CD4-positive, alpha-beta T cell treated with Interleukin-4 for 4 hours (primary cell): ENCODE measurements at regions not wholly inside any gene's neighbourhood (a gene's known extent, or its start where the extent isn't known, plus 50 kb on each side); places are given as distances from the start of the nearest gene placed in this dataset.

Source experiments
- DNase-seq: peaks from one replicate; pipeline ENCODE4 v3.0.0-alpha.2; 2020

DNA sequence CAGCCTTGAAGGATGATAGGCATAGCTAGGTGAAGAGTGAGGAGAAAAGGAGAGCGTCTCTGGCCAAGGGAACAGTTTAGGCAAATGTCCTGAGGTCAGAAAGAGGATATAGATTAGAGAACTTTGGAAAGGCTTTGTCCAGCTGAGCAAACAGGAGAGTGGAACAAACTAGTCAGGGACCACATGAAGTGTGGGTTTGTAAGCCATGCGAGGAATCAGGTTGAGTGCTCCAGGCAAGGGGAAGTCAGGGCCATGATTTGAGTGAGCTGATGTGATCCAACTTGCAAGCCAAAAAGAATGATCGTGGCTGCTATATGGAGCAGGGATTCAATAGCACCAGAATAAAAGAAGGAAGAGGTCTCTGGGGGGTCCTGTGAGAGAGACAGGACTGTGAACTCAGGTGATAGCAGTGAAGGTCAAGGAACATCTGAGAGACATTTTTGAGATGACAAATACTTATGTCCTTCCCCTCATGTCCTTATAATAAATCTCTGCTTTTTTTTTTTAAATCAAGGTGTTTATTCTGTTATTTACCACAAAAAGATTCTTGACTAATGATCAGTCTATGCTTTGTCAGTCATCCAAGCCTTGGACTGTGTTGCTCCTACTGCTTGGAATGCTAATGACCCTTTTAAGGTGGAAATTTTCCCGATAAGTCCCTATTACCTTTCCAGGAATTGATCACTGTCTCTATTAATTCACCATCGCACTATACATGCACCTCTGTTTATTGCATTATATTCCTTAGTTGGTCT, 472.6 kb downstream of the TXNL1 start:
- DNase-seq: no peak

DNA sequence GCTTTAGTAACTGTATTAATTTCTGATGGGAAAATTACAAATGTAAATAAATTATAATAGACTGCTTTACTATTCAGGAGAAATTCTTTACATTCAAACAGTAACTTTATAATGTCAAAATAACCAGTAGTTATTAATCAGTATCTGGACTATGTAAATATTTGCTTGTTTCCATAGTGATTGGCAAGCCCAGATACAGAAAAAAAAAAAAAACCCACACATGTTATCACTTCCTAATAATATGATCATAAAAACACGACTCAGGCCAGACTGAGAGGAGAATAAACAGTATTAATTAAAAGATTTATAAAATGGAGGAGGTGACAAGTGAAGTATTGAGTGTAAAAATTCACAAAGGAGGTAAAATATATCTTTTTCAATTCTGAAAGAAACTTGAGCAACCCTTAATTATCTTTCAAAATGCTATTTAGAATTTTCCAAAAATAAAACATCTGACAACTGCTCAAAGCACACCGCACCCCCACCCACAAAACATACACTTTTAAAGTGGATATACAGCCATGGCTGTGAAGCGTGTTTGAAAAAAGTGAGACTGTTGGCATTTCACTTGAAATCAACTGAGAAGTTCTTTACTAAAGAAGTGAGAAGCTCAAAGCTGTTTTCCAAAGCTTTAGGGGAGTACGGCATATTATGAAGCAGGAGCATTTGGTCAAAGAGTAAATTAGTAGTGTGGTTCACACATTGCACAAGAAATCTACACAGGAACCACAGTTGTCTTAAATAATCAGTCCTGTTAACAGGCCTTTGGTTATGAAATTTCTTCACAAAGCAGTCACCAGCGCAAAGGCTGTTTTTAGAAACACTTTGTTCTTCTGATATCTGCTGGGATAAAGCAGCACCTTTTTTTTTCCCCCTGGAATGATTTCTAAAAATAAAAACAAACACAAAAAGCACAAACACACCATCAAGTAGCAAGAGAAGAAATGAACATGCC, 475.8 kb downstream of the TXNL1 start:
- DNase-seq: no peak

DNA sequence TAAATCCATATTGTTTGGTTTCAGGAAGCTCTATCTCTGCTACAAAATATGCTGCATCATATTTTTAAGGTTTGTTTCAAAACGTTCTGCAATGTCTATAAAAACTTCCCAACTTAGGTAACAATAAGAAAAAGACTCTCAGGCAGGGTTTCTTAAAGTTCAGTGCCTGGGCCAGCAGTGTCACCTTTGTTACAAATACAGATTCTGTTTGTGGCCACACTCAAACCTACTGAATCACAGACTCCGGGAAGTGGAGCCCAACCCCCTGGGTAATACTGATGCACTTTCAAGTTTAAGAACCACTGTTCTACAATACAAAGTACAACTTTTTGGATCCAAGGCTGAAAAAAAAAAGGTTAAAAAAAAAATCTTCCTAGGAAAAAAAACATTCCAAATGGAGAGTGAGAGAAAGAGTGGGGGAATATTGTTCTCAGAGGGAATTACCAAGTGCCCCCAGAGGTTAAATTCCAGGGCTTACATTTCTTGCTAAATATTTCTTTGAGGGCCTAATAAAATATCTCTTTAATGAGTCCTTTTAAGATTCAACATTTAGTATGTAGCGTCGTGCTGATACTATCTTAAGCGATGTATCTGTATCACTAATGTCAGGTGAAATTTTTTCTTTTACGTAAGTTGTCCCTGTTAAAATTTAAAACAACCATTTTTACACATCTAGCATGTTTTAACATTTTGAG, 476.7 kb downstream of the TXNL1 start:
- no peak for DNase-seq

DNA sequence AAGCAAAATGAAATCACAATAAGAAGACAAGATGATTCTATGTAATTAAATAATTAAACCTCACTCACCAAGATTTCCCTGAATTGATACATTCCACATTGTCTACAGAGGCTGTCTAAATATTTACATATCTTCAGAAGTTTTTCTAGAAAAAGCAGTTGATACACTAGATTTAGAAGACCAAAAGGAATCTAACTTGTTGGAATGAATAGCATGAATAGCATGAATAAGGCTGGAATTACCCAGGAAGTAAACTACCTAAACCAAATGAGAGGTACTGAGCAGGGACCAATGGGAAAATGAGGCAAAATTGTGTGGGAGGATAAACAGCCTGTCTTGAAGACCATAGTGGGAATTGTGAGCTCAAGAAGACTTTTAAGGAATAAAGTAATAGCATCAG, 479.7 kb downstream of the TXNL1 start:
- no peak for DNase-seq

DNA sequence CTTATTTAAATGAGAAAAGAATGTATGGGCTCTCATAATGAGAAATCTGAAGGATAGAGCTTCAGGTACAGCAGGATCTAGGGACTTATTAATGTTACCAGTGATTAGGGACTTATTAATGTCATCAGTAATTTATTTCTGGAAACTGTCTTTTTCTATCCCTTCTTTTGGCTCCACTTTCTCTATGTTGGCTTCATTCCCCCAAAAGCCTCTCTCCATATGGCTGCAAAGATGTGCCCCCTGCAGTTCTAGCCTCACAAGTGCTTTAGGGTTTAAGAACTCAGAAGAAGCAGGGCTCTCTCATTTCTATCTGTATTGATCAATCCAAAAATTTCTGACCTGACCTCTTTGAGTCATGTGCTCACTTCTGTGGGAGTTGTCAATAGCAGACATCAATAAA, 480.9 kb downstream of the TXNL1 start:
- DNase-seq: no peak

DNA sequence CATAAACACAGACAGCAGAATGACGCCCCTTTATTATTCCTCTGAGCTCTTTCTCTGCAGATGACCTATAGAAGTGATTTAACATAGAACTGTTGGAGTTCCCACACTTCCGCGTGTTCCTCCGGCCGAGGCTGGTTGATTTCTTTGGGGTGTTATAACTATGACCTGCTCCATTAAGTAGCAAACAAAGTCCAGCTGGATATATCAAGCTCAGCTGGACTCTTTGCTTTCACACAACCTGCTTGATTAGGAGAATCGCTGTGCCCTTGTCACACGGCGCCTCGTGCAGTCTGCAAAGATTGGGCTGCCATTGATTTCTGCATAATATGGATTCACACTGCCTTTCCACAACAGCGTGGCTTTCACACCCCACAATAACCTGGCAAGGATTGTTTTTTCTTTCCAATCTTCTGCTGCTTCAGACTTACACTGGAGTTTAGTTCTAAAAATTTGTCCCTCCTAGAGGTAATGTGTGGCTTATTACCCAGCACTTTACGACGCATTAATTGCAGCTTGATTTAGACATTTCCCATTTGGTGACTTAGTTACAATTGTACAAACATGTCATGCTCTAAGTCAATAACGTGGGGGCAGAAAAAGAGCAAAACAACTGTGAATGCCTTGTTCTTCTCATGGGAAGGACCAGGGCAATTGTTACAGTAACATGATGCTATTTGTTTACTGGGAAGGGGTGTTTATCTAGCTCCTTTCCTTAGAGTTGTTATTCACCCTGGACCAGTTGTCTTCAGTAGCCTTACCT, 485.7 kb downstream of the TXNL1 start:
- DNase-seq: no peak

DNA sequence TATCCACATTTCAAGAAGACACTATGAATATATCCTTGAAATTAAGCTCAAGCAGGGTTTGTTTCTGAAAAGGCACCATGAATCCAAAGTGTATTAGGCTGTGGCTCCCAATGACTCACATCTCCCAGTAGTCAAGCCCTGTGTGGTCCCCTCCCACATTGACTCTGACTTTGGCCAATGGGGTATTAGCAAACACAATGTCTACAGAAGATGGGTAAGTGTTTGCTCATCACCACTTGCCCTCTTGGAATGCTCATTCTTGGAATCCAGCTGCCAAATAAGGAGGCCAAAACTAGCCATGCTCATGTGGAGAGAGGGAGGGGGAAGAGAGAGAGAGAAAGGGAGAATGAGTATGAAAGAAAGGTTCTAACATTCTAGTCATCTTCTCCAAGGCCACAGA, 490.0 kb downstream of the TXNL1 start:
- DNase-seq: no peak

DNA sequence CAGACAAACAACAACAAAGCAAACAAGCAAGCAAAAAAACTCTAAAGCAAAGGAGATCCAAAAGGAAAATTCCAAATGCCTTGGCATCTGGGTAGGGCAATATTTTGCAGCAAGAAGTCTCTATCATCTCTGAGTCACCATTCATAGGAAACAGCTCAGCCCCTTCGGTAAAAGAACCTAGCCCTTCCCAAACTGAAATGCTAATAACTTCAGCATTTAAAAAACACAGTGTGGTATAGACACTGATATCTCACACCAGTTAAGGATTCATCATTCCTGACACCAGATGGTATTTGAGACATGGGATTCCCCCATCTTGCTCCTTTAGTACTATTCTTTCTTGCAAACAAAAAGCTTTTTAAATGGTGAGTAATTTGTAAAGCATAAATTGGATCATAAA, 491.8 kb downstream of the TXNL1 start:
- no peak for DNase-seq

DNA sequence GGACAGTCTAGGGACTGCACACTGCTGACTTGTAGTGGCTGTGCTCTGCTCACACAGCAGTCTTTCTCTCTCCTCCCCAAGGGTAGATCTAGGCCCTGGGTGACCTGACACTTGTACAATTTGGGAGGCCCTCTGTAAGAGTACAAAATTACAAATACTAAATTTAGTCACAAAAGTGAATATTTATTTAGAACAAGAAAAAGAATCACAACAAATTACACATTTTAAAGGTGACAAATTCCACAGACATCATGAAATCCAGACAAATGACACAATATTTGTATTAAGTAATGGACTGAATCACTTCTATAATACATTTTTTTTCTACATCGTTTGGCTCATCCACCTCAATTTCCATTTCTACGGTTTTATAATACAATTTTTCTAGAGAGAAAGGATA, 496.4 kb downstream of the TXNL1 start:
- no peak for DNase-seq

DNA sequence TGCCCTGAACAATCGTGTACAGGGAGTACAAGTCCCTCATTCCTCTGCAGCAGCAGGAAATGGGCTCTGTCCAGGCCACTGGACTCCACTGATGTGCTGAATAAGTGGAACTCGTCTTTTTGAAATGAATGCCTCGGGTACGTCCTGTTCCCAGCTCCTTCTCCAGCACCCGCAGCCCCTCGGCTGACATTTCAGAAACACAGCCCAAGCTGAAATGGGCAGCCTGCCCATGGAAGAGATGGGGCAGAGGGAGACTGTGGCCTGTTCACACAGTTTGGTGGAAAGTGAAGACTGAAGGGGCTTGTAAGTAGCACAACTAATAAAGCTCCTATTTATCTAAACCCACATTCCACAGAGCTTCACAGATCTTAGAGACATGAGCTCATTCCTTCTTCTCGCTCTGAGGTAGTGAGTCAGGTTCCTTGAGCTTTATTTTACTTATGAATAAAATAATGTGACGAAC, 498.6 kb downstream of the TXNL1 start:
- DNase-seq: no peak

DNA sequence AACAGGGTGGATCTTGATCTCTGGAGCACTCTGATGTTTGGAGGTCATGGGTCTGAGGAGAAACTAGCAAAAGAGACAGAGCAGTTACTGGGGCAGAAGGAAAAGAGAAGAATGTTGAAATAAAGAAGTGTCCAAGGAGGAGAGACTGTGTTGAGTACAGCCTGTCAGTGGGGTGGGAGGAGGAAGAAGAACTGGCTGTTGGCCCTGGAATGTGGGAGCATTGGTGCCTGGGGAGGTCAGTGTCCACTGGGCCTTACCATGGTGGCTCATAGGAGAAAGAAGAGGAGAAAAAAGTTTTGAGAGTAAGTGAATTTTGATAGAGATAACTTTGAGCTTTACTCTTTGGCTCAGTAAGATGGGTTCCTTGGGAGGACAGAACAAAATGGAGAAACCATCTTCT, 499.0 kb downstream of the TXNL1 start:
- DNase-seq: no peak

DNA sequence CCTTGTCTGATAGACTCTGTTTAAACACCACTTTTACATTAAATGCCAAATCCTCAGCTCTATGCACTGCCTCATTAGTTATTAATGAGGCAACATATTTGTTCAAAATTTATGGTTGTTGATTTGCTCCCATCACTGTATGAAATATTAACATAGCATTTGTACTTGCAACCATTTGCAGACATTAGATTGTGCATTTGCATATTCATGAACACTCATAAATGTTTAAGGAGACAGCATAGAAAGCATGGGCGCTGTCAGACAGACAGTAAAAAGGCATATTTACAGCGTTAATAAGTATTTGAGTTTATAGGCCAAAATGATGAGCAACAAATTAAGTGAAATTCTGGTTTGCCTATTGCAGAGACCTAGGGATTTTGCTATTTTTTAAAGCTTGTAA, 502.3 kb downstream of the TXNL1 start:
- no peak for DNase-seq

DNA sequence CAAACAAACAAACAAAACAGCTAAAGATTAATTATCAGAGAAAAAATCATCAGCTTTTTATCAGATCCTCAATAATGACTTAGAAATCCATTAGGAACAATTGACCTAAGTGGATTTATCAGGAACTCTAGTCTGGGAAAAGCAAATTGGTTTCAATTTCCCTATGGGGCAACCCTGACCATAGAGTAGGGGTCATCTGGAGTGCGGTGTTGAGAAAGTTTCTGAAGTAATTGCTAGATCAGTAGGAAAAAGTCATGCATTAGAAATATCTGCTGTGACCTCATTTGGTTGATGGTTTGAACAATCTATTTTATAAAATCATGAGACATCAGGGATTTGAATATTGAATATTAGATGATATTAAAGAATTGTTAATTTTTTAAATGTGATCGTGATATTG, 507.9 kb downstream of the TXNL1 start:
- no peak for DNase-seq

DNA sequence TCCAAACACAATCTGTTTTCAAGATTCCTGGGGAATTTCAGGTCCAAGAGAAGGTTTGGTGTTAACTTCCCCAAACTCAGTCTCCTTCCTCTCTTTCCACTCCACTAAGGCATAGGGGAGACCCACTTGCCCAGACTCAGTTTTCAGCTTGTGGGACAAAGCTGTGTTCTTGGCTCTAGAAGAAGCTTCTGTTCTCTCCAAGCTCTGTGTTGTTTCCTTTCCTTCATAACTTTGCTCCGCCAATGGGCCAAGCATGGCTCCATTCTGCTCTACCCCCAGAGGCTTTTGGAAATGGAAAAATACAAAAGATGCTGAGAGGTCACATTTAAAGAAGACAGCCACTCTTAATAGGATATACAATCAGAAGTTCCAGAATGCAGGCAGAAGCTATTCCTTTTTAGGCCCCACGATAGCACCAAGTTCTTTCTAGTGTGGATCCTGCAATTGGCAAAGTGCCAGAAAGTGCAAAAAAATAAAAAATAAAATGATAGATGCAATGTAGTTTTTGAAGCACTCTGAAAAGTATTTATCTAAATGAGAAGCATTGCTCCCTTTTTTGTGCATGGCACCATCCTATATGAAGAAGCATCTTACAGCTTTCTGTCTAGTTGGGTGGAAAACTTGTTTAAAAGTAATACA, 510.1 kb downstream of the TXNL1 start:
- no peak for DNase-seq

DNA sequence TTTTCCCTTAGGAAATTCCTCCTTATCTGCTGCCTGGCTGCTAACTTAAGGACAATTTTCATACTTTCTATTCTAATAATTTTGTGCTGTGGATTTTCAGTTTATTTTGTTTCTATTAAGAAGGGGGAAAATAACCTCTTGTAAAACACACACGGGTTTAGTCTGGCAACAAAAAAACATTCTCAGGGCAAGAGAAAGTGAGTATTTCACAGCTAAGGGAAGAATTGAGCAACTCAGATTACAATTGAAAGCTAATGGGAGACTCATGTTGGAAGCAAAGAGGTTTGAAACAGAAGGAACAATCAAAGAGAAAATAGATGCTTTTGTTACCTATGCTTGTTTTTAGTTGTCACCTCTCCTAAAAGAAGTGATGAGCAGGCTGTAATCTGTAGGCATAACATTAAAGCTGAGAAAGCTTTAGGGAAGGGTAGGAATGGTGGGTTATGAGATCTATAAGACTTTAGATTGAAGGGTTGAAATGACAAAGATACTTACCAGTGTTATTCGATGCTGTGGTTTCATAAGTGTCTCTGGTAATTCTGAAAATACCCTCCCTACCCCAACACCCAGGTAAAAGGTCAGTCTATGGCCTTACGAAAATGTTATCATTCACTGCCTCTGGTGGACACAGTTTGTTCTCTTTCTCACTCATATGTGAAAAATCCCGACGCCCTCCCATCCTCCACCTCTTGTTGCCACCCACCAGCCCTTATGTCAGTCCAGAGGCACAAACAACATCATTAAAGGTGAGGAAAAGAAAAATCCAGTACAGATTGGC, 510.9 kb downstream of the TXNL1 start:
- DNase-seq: no peak

DNA sequence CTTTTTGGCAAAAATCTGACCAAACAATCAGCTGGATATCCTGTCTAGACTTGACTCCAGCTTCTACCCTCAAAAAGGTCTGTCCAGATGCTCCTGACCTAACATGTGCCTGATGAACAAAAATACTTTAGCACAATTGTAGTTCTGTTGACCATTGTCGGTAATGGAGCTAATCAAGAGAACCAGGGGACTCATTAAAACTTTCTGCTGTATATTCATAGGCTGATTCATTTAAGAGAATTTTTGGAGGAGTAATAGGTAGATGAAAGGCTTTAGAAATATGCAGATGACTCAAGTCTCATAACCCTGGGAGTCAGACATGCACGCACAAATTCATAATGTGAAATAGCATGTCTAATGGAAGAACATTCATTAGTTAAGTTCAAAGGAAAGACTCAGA, 514.2 kb downstream of the TXNL1 start:
- no peak for DNase-seq

DNA sequence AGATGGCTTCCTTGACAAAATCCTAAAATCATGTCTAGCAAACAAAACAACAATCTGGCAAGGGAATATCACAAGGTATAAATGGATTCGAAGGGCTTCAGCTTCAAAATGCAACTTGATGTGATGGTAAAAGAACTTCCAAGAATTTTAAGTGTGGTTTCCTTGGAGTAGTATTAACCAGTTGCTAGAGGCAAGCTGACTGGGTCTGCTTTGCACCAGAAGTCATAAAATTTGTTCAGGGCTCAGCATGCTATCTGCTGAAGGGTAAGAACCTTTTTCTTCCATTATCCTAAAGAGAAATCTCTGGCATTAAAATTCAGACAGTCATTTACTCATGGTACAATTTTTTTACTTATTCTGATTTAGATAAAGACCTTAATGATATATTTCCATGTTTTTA, 516.7 kb downstream of the TXNL1 start:
- DNase-seq: no peak

DNA sequence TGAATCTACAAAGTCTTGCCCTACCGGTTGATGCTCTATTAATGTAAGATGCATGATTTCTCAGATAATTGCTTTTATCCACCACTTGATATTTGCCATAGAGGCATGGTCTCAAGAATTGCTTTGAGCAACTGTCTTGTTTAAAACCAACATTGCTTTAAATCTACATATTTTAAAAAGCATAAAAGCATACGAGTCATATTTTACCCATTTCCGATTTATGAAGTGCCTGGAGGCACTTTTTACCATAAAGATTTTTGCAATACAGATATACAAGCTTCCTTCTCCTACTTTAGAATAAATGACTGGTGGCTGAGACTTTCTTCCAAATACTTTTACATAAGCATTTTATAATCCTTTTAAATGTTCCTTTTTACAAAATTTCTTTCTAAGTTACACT, 517.6 kb downstream of the TXNL1 start:
- no peak for DNase-seq

DNA sequence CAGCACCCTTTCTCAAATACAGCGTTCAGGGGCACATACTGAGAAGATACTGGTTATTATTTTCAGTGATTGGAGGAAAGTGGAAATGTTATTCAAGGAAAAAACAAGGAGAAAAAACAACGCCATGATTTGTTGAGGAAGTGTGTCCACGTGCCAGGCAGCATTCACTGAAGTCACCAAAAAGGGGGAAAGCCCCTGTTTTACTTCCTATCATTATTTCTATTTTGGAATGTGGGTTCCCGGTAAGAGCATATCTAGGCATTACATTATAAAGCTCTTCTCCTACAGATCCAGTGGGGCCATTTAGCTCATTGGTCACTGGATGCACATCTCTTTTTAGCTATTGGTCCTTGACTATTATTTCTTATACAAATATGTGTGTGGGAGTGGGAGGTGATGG, 518.7 kb downstream of the TXNL1 start:
- no peak for DNase-seq

DNA sequence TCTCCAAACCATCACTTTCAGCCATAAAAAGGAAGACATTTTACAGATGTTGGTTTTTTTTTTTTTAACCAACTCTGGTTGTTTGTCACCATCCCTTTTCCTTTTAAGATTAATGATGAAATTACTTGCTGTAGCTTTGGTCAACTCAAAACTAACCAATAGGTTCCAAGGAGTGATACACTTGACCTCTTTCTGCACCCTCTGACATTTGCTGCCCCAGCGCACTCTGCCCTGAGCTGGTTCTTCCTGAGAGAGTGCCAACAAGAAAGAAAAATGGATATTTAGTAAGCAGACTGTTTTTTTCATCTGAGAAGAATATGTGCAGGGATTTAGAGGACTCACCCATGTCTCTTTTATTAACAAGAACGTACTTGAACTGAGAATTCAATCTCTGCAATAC, 520.0 kb downstream of the TXNL1 start:
- no peak for DNase-seq
